Neural cell (in vitro differentiated cells): ENCODE measurements at regions not wholly inside any gene's neighbourhood (a gene's known extent, or its start where the extent isn't known, plus 50 kb on each side); places are given as distances from the start of the nearest gene placed in this dataset.

ENCODE experiments used
- H2AFZ ChIP-seq: fragments of 200-600, 300-800 bp; sonication (generic), shearing (Covaris generic); 2 replicates; pipeline ENCODE4 v1.6.0; 2014; ENCODE audit warnings: low read depth, mild to moderate bottlenecking, antibody characterized with exemption, low read length, moderate library complexity
- H3F3A ChIP-seq: fragments of 200-600 bp; shearing (Covaris generic); 2 replicates; pipeline ENCODE4 v1.6.1; 2016; ENCODE audit warnings: mild to moderate bottlenecking, moderate library complexity, mixed read lengths, antibody characterized with exemption, low read length; ENCODE audit not compliant: insufficient read depth, poor library complexity, severe bottlenecking
- H3K27ac ChIP-seq: fragments of 200-600, 300-800 bp; sonication (generic), shearing (Covaris generic); 2 replicates; pipeline ENCODE4 v1.5.1; 2014; ENCODE audit warnings: mild to moderate bottlenecking, low read length, moderate library complexity
- H3K27me3 ChIP-seq: fragments of 300-800, 200-600 bp; sonication (generic), shearing (Covaris generic); 2 replicates; pipeline ENCODE4 v1.6.0; 2014; ENCODE audit warnings: mild to moderate bottlenecking, low read depth, low read length, moderate library complexity; ENCODE audit not compliant: insufficient read depth
- H3K36me3 ChIP-seq: fragments of 300-800, 200-600 bp; sonication (generic), shearing (Covaris generic); 2 replicates; pipeline ENCODE4 v1.5.1; 2014; ENCODE audit warnings: mild to moderate bottlenecking, antibody characterized with exemption, low read length, moderate library complexity; ENCODE audit not compliant: insufficient read depth
- H3K4me2 ChIP-seq: fragments of 300-800, 200-600 bp; sonication (generic), shearing (Covaris generic); 2 replicates; pipeline ENCODE4 v1.6.0; 2014; ENCODE audit warnings: mild to moderate bottlenecking, low read length
- H3K4me3 ChIP-seq: fragments of 300-800, 200-600 bp; sonication (generic), shearing (Covaris generic); 2 replicates; pipeline ENCODE4 v1.5.1; 2014; ENCODE audit warnings: mild to moderate bottlenecking, low read length, moderate library complexity
- H3K79me2 ChIP-seq: fragments of 200-600 bp; shearing (Covaris generic); replicated peaks from 2 replicates; pipeline ENCODE4 v1.6.0; 2014; ENCODE audit warnings: mild to moderate bottlenecking, low read length, moderate library complexity; ENCODE audit not compliant: insufficient read depth
- H3K9ac ChIP-seq: fragments of 300-800, 200-600 bp; sonication (generic), shearing (Covaris generic); 2 replicates; pipeline ENCODE4 v1.6.1; 2016; ENCODE audit warnings: mild to moderate bottlenecking, low read length, mixed read lengths
- H3K9me2 ChIP-seq: fragments of 200-600 bp; shearing (Covaris generic); 2 replicates; pipeline ENCODE4 v1.6.1; 2016; ENCODE audit warnings: mild to moderate bottlenecking, low read length, mixed read lengths; ENCODE audit not compliant: insufficient read depth
- H3K9me3 ChIP-seq: fragments of 200-600, 300-800 bp; sonication (generic), shearing (Covaris generic); 2 replicates; pipeline ENCODE4 v1.6.1; 2016; ENCODE audit warnings: mild to moderate bottlenecking, mixed run types, low read length, moderate library complexity, mixed read lengths
- H4K20me1 ChIP-seq: fragments of 200-600 bp; shearing (Covaris generic); 2 replicates; pipeline ENCODE4 v1.6.1; 2016; ENCODE audit warnings: mild to moderate bottlenecking, mixed run types; ENCODE audit not compliant: insufficient read depth
- EP300 ChIP-seq: fragments of 450-650 bp; conservative IDR thresholded peaks from 2 replicates; pipeline ENCODE4 v1.6.1; 2014; ENCODE audit warnings: antibody characterized with exemption, mild to moderate bottlenecking, moderate library complexity; ENCODE audit not compliant: poor library complexity, severe bottlenecking
- EZH2 ChIP-seq: fragments of 200-600, 300-800 bp; shearing (Covaris generic), sonication (generic); IDR thresholded peaks from 2 replicates; pipeline ENCODE4 v1.6.1; 2014; ENCODE audit warnings: antibody characterized with exemption, low read length, borderline replicate concordance, mild to moderate bottlenecking; ENCODE audit not compliant: insufficient read depth, poor library complexity, severe bottlenecking
- MXI1 ChIP-seq: fragments of 450-650 bp; conservative IDR thresholded peaks from 2 replicates; pipeline ENCODE4 v1.6.1; 2014; ENCODE audit warnings: antibody characterized with exemption, mild to moderate bottlenecking; ENCODE audit not compliant: poor library complexity, severe bottlenecking
- POLR2AphosphoS5 ChIP-seq: IDR thresholded peaks from 2 replicates; pipeline ENCODE4 v1.6.1; 2012
- RAD21 ChIP-seq: fragments of 450-650 bp; conservative IDR thresholded peaks from 2 replicates; pipeline ENCODE4 v1.6.1; 2014; ENCODE audit warnings: antibody characterized with exemption, mild to moderate bottlenecking, moderate library complexity
- SMC3 ChIP-seq: fragments of 450-650 bp; conservative IDR thresholded peaks from 2 replicates; pipeline ENCODE4 v1.6.1; 2014; ENCODE audit warnings: antibody characterized with exemption, mild to moderate bottlenecking, moderate library complexity; ENCODE audit not compliant: poor library complexity
- TAF1 ChIP-seq: IDR thresholded peaks from 2 replicates; pipeline ENCODE4 v1.6.1; 2012; ENCODE audit warnings: low read depth
- TF ChIP-seq, protein P1 (sequence below): fragments of 450-650 bp; IDR thresholded peaks from 2 replicates; pipeline ENCODE4 v1.5.1; 2014; ENCODE audit warnings: antibody characterized with exemption, mild to moderate bottlenecking, moderate library complexity; ENCODE audit not compliant: poor library complexity, severe bottlenecking
- TF ChIP-seq, protein P2 (sequence below): IDR thresholded peaks from 2 replicates; pipeline ENCODE4 v1.6.1; 2012; ENCODE audit warnings: borderline replicate concordance

DNA sequence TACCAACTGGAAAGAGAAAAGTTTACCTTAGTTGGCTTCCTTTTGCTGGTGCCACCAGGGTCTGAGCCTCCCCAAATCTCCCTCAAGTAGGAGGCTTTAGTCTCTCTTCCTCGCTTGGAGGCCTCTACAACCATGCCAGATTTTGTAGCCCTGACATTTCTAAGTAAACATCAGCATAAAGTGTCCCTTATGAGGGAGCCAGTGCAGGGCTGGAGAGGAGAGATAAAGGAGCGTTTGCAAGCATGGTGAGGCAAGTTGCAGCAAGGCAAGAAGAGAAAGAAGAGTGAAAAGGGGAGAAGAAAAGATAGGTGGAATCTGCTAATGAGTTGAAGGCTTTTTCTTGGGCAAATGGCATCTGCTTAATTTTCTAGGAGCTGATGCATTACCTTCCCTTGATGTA, 82.7 kb upstream of the FNDC3B start:
- Histone ChIP-seq H3K4me3 (no peak overlapping the region), H3K27ac (no peak overlapping the region), H3K9me2 (no peaks in the 10 kb centered on the region), H3K36me3 (no peaks in the 10 kb centered on the region), H2AFZ (no peak overlapping the region), H3K79me2 (no peaks in the 10 kb centered on the region), H3F3A (no peaks in the 10 kb centered on the region), H3K27me3 (no peaks in the 10 kb centered on the region), H3K4me2 (no peak overlapping the region), H3K9ac (no peak overlapping the region), H4K20me1 (no peaks in the 10 kb centered on the region), H3K9me3 (no peaks in the 10 kb centered on the region)
- no peak for TF ChIP-seq POLR2AphosphoS5
- TF ChIP-seq, protein P1, sequence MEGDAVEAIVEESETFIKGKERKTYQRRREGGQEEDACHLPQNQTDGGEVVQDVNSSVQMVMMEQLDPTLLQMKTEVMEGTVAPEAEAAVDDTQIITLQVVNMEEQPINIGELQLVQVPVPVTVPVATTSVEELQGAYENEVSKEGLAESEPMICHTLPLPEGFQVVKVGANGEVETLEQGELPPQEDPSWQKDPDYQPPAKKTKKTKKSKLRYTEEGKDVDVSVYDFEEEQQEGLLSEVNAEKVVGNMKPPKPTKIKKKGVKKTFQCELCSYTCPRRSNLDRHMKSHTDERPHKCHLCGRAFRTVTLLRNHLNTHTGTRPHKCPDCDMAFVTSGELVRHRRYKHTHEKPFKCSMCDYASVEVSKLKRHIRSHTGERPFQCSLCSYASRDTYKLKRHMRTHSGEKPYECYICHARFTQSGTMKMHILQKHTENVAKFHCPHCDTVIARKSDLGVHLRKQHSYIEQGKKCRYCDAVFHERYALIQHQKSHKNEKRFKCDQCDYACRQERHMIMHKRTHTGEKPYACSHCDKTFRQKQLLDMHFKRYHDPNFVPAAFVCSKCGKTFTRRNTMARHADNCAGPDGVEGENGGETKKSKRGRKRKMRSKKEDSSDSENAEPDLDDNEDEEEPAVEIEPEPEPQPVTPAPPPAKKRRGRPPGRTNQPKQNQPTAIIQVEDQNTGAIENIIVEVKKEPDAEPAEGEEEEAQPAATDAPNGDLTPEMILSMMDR = no peak
- no peak for TF ChIP-seq SMC3
- TF ChIP-seq EP300 = no peak
- no peak for TF ChIP-seq MXI1
- TF ChIP-seq EZH2 = no peak
- no peak for TF ChIP-seq TAF1
- TF ChIP-seq, protein P2, sequence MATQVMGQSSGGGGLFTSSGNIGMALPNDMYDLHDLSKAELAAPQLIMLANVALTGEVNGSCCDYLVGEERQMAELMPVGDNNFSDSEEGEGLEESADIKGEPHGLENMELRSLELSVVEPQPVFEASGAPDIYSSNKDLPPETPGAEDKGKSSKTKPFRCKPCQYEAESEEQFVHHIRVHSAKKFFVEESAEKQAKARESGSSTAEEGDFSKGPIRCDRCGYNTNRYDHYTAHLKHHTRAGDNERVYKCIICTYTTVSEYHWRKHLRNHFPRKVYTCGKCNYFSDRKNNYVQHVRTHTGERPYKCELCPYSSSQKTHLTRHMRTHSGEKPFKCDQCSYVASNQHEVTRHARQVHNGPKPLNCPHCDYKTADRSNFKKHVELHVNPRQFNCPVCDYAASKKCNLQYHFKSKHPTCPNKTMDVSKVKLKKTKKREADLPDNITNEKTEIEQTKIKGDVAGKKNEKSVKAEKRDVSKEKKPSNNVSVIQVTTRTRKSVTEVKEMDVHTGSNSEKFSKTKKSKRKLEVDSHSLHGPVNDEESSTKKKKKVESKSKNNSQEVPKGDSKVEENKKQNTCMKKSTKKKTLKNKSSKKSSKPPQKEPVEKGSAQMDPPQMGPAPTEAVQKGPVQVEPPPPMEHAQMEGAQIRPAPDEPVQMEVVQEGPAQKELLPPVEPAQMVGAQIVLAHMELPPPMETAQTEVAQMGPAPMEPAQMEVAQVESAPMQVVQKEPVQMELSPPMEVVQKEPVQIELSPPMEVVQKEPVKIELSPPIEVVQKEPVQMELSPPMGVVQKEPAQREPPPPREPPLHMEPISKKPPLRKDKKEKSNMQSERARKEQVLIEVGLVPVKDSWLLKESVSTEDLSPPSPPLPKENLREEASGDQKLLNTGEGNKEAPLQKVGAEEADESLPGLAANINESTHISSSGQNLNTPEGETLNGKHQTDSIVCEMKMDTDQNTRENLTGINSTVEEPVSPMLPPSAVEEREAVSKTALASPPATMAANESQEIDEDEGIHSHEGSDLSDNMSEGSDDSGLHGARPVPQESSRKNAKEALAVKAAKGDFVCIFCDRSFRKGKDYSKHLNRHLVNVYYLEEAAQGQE = no peak
- no peak for TF ChIP-seq RAD21

DNA sequence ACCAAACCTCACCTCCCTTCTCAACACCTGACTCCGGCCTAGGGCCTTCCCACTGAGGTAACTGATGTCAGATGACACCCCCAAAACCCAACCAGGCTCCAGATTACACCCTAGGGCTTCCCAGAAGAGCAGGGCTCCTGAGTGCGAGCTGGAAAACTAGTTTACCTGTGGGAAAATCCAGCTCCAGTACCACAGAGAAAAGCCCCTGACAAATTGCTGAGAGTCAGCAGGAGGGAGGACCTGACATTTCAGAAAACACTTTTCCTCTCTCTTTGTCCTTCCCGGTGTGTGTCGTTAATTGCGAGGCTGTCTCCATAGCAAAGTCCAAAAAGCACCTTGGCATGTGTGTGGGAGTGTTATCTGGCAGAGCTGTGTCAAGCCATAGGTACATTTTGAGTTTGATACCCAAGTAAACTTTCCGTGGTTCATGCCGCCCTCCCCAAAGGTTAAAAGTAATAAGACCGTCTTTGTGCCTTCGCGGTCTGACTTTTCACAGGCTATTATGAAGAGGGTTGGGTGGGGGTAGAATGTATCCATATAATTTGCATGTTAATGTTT, 79.8 kb upstream of the FNDC3B start:
- no peaks in the 10 kb centered on the region for H3K9me3 ChIP-seq
- TF ChIP-seq, protein P1 = no peak
- TF ChIP-seq EZH2 (no peak), POLR2AphosphoS5 (no peak), EP300 (no peak), TAF1 (no peak), SMC3 (no peak), RAD21 (no peak), MXI1 (no peak)
- TF ChIP-seq, protein P2 = no peak
- H3K9ac ChIP-seq = no peak overlapping the region
- H3K9me2 ChIP-seq = no peaks in the 10 kb centered on the region
- H3K27me3 ChIP-seq = no peaks in the 10 kb centered on the region
- H3K36me3 ChIP-seq = no peaks in the 10 kb centered on the region
- no peaks in the 10 kb centered on the region for H4K20me1 ChIP-seq
- H3F3A ChIP-seq = peaks cover 5% of the 10 kb centered on the region
- no peak overlapping the region for H3K4me3 ChIP-seq
- no peak overlapping the region for H3K4me2 ChIP-seq
- H3K79me2 ChIP-seq = no peaks in the 10 kb centered on the region
- no peak overlapping the region for H2AFZ ChIP-seq
- no peak overlapping the region for H3K27ac ChIP-seq
